Posterior vena cava (tissue), 2 donors: ENCODE measurements at regions not wholly inside any gene's neighbourhood (a gene's known extent, or its start where the extent isn't known, plus 50 kb on each side); places are given as distances from the start of the nearest gene placed in this dataset.
"Not testable (repeated sequence)": the region's sequence is repeated elsewhere in the genome, so short reads cannot be mapped to it uniquely, and the experiment has no call there.

Experiments
- DNase-seq: peaks from one replicate; pipeline ENCODE4 v3.0.0-alpha.2; 2020; ENCODE audit warnings: low spot score
- intact Hi-C, 2 donors: fragments of 100-400 bp; cut with DNase I; formaldehyde crosslinking; loops; one replicate each; pipeline versions ENCODE4 v1.14.1 to v1.14.2; 2022 to 2023
- donor health status: DM: yes; HTN: yes; CAD: no.
- donor health status: DM: yes; HTN: yes; CAD: no.

GRCh38 chr11:71184421-71185210 lies 67.8 kb downstream of the SHANK2 start:
- intact Hi-C loops: no loop called here
- DNase-seq: no peak

GRCh38 chr11:71183878-71184277 lies 68.5 kb downstream of the SHANK2 start:
- intact Hi-C loops: no loop called here
- peak; percentile 65 for DNase-seq

GRCh38 chr11:71182791-71183677 lies 69.3 kb downstream of the SHANK2 start:
- intact Hi-C loops: no loop called here
- DNase-seq: peak; percentile 61

DNA sequence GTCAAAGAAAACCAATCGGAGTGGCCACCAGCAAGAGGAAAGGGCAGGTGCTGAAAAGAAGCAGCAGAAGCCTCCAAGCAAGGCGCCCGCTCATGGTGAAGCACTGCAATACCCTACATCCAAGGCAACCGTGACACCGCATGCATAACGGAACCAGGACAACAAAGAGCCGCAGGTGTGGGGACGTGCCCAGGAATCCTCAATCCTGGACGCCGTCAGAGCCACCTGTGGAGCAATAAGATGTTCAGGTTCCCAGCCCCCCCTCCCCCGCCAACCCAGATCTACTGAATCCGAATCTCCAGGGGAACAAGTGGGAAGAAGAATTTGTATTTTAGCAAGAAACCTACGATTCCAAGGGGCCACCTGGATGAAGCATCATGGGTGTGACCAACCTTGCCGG lies 70.8 kb downstream of the SHANK2 start:
- no peak for DNase-seq

GRCh38 chr11:71180694-71181470 lies 71.5 kb downstream of the SHANK2 start:
- DNase-seq: no peak
- intact Hi-C loops: no loop called here

More for the DNA sequence above, 70.8 kb downstream of the SHANK2 start:
- intact Hi-C loops: no loop called here

DNA sequence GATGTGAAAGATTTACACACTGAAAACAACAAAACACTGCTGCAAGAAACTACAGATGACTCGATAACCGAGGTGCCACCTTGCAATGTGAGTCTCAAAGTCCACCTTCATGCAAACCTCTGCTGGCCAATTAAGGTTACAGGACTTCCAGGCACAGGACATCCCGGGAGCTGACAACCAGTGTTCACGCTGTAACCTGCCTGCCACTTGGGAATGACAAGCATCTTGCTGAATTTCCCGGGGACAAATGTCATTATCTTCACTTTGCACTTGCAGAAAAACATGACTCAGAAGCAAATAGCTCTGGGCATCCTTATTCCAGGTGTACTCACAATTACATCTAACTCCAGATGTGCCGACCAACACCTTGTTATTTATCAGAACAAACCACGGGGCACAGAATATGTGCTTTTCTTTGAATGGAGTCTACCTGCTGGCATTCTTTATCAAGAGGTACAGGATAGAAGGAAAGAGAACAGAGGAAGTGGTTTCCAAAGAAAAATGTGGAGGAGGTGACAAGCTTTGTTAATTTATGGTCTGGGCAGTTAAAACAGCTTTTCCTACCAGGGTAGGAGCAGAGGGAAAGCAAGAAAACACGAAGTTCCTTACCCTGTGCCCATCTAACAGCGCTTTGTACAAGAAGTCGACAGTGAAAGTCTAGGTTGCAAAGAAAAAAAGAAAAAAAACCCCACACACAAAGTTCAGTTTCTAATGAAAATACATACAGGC lies 72.3 kb downstream of the SHANK2 start:
- DNase-seq: no peak
- intact Hi-C loops: no loop called here

DNA sequence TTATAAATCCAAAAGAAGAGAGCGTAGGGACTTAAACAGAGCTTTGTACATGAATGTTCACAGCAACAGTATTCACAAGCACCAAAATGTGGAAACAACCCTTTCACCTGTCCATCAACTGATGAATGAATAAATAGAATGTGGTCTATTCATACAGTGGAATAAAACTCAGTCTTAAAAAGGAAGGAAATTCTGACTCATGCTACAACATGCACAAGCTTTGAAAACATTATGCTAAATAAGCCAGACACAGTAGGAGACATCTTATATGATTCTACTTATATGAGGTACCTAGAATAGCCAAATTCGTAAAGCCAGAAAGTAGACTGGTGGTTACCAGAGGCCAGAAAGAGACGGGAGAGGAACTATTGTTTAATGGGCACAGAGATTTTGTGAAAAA lies 74.3 kb downstream of the SHANK2 start:
- intact Hi-C loops: no loop called here
- DNase-seq: no peak

DNA sequence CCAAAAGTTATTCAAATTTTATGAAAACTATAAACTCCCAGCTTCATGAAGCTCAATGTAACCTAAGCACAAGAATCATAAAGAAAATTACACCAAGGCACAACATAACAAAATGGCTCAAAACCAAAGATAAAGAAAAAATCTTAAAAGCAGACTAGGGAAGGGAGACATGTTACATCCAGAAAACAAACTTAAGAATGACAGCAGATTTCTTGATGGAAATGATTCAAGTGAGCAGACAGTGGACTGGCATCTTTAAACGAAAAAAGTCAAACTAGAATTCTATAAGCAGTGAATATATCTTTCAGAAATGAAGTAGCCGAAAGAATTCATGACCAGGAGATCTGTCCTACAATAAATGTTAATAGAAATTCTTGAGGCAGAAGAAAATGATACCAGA lies 75.6 kb downstream of the SHANK2 start:
- DNase-seq: no peak

DNA sequence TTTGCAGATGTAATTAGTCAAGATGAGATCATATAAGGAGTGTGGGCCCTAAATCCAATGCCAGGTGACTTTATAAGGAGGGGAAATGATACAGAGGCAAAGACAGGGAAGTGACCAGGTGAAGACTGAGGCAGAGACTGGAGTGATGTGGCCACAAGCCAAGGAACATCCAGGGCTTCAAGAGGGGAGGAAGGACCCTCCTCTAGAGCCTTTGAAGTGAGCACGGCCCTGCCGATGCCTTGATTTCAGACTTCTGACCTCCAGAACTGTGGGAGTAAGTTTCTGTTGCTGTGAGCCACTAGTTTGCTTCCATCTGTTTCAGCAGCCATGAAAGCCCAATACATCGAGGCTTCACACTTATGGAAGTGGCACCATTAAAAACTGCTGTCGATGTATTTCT lies 78.7 kb downstream of the SHANK2 start:
- intact Hi-C loops: no loop called here
- no peak for DNase-seq

More for the DNA sequence above, 75.6 kb downstream of the SHANK2 start:
- intact Hi-C loops: no loop called here

- DNase-seq: no peak
- intact Hi-C loops: no loop called here
These were observed 79.7 kb downstream of the SHANK2 start for GRCh38 chr11:71172680-71173079.

GRCh38 chr11:71171576-71171975 lies 80.8 kb downstream of the SHANK2 start:
- intact Hi-C loops: no loop called here
- DNase-seq: no peak

GRCh38 chr11:71170624-71171423 lies 81.6 kb downstream of the SHANK2 start:
- intact Hi-C loops: no loop called here
- DNase-seq: peak; percentile 68

- DNase-seq: no peak
- intact Hi-C loops: loop anchor here in 1 of 2 donors (1.0 kb wide), 1 partner anchor 34 kb away; no protein-coding TSS in a partner anchor
These were observed 83.1 kb downstream of the SHANK2 start for GRCh38 chr11:71169313-71169712.

DNA sequence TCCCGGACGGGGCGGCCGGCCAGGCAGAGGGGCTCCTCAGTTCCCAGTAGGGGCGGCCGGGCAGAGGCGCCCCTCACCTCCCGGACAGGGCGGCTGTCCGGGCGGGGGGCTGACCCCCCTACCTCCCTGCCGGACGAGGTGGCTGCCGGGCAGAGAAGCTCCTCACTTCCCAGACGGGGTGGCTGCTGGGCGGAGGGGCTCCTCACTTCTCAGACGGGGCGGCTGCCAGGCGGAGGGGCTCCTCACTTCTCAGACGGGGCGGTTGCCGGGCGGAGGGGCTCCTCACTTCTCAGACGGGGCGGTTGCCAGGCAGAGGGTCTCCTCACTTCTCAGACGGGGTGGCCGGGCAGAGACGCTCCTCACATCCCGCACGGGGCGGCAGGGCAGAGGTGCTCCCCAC lies 84.6 kb downstream of the SHANK2 start:
- DNase-seq, intact Hi-C loops: not testable (repeated sequence)

DNA sequence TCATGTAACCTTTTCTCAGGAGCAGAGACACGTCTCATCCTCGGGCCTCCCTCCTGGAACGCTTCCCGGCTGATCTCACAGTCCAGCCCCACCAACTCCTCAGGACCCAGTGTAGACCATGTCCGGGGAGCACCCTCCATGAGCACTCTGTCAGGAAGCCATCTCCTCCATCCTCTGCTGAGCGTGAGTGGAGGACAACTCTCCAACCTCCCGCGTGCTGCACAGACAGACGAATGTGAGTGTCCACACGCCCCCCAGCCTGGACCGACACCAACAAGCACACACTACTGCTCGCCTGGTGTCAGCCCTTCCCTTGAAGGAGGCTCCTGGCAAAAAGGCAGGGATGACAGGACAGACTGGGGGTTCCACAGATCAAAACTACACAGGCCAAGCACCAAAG lies 86.6 kb downstream of the SHANK2 start:
- DNase-seq: peak; percentile 60
- intact Hi-C loops: no loop called here

DNA sequence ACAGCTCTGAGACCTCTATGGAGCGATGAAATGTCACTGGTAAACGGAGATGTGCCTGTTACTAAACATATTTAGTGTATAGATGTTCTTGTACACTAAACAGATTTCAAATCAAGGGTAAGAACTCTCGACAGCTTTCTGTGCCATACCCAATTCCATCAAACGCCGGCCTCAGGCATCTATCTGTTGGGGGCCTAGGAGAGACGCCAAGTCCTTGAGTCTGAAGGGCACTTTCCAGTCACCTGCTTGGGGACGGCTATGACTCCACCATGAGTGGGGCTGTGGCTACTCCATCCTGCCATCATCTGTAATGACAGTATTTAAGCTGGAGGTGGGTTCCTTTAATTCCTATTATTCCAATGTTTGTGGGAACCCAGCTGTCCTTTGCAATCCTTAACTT lies 87.8 kb downstream of the SHANK2 start:
- no peak for DNase-seq
- intact Hi-C loops: no loop called here

DNA sequence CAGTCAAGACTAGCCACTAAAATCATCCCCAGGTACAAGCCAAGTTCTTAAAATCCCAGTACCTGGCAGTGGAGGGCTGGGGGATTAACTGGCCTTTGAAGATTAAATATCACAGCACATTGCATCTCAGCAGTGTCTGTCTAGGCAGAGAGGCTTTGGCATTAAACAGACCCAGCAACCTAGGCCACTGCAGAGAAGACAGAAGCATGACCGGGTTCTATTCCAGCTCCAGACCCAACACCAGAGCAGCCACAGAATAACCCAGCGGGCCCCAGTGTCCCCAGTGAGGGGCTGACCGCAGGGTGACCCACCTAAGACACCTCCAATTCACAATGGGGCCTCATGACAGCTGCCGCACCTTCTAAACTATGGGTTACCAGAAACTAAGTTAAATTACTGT lies 88.2 kb downstream of the SHANK2 start:
- intact Hi-C loops: no loop called here
- DNase-seq: no peak

DNA sequence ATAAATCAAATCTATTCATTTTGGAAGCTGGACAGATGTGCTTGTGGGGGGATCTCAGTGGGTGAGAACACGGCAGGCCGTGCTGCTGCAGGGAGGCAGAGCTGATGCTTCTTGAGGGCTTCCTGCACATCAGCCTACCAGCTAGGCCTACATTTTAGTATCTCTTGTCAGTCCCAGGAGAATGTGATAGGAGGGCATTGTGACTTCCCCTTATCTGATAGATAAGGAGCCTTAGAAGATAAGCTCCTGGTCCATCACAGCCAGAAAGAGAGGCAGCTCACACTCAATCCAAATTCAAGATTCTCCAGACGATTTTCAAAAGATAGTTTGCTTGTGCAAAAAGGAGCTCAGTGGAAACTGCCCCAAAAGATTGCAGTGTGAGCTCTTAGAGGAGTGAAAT lies 89.0 kb downstream of the SHANK2 start:
- intact Hi-C loops: no loop called here
- DNase-seq: no peak
